Neural progenitor cell (in vitro differentiated cells): ENCODE measurements at regions not wholly inside any gene's neighbourhood (a gene's known extent, or its start where the extent isn't known, plus 50 kb on each side); places are given as distances from the start of the nearest gene placed in this dataset.

Source experiments
- EZH2 ChIP-seq: fragments of 200-600 bp; sonication (generic); IDR thresholded peaks from 2 replicates; pipeline ENCODE4 v1.6.1; 2017; ENCODE audit warnings: antibody characterized with exemption, mild to moderate bottlenecking, moderate library complexity
- TF ChIP-seq, protein P1 (sequence below): fragments of 200-600 bp; sonication (generic); IDR thresholded peaks from 2 replicates; pipeline ENCODE4 v1.5.1; 2017; ENCODE audit warnings: antibody characterized with exemption, mild to moderate bottlenecking

DNA sequence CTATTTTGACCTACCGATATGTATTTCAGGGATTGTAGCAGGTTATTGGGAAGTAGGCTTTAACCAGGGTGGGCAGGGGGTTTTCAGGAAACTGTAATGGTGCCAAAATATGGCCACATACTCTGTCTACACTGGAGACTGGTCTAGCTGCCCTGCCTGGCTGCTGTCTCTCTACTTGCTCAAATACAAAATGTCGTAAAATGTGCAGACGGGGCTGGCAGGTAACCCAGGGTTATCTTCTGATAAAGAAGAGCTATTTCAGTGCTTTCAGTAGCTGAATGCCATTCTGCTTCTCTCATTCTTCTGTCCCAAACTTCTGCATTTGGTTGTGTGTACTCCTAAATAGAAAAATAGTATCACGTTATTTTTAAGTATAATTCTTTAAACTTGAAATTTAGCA lies 616.2 kb downstream of the EPM2A start:
- TF ChIP-seq, protein P1, sequence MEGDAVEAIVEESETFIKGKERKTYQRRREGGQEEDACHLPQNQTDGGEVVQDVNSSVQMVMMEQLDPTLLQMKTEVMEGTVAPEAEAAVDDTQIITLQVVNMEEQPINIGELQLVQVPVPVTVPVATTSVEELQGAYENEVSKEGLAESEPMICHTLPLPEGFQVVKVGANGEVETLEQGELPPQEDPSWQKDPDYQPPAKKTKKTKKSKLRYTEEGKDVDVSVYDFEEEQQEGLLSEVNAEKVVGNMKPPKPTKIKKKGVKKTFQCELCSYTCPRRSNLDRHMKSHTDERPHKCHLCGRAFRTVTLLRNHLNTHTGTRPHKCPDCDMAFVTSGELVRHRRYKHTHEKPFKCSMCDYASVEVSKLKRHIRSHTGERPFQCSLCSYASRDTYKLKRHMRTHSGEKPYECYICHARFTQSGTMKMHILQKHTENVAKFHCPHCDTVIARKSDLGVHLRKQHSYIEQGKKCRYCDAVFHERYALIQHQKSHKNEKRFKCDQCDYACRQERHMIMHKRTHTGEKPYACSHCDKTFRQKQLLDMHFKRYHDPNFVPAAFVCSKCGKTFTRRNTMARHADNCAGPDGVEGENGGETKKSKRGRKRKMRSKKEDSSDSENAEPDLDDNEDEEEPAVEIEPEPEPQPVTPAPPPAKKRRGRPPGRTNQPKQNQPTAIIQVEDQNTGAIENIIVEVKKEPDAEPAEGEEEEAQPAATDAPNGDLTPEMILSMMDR = no peak
- no peak for TF ChIP-seq EZH2
